CD14-positive monocyte (primary cell): ENCODE measurements at regions not wholly inside any gene's neighbourhood (a gene's known extent, or its start where the extent isn't known, plus 50 kb on each side); places are given as distances from the start of the nearest gene placed in this dataset.

ENCODE experiments used
- DNase-seq, 3 donors: peaks; one replicate each; pipeline ENCODE4 v3.0.0-alpha.2; 2011 to 2022
- H2AFZ ChIP-seq: 2 replicates; pipeline ENCODE4 v1.6.0; 2012; ENCODE audit warnings: mild to moderate bottlenecking, low read depth, low read length, inconsistent platforms; ENCODE audit not compliant: insufficient read depth, poor library complexity, severe bottlenecking
- H3K27ac ChIP-seq, 2 donors: 1 replicate in 1 of 2; 2 replicates in 1 of 2; pipeline ENCODE4 v1.5.1; 2012 to 2013; ENCODE audit warnings: low read length in 2 of 2, control low read depth in 1 of 2, inconsistent platforms in 1 of 2, low read depth in 1 of 2, mild to moderate bottlenecking in 1 of 2
- H3K27me3 ChIP-seq, 2 donors: one replicate each; pipeline versions ENCODE4 v1.6.0 to v1.6.1; 2011 to 2013; ENCODE audit warnings: low read length in 2 of 2; ENCODE audit not compliant: control insufficient read depth in 2 of 2, insufficient read depth in 2 of 2
- H3K36me3 ChIP-seq, 2 donors: replicated peaks in 1 of 2; 1 replicate in 1 of 2; 2 replicates in 1 of 2; pipeline versions ENCODE4 v1.5.1 to v1.6.1; 2012 to 2013; ENCODE audit warnings: low read length in 2 of 2, control low read depth in 1 of 2, inconsistent platforms in 1 of 2, mild to moderate bottlenecking in 1 of 2; ENCODE audit not compliant: insufficient read depth in 2 of 2, control insufficient read depth in 1 of 2
- H3K4me1 ChIP-seq, 2 donors: 1 replicate in 1 of 2; 2 replicates in 1 of 2; pipeline versions ENCODE4 v1.5.1 to v1.6.1; 2012 to 2013; ENCODE audit warnings: low read length in 2 of 2, control low read depth in 1 of 2, inconsistent platforms in 1 of 2, mild to moderate bottlenecking in 1 of 2, moderate library complexity in 1 of 2; ENCODE audit not compliant: insufficient read depth in 2 of 2, control insufficient read depth in 1 of 2
- H3K4me2 ChIP-seq: replicated peaks from 2 replicates; pipeline ENCODE3; 2012; ENCODE audit warnings: low read length, moderate library complexity, mild to moderate bottlenecking; ENCODE audit not compliant: poor library complexity, severe bottlenecking; ENCODE audit errors: extremely low read depth
- H3K4me3 ChIP-seq, 3 experiments: fragments of 200-600 bp in 1 of 3; sonication (generic) in 1 of 3; replicated peaks in 1 of 3; 1 replicate in 2 of 3; 2 replicates in 1 of 3; pipeline ENCODE4 v1.5.1; 2011 to 2013; ENCODE audit warnings: low read length in 3 of 3, mild to moderate bottlenecking in 3 of 3, control low read depth in 2 of 3, low read depth in 2 of 3, inconsistent platforms in 1 of 3, moderate library complexity in 1 of 3
- H3K79me2 ChIP-seq: 2 replicates; pipeline ENCODE4 v1.6.0; 2012; ENCODE audit warnings: mild to moderate bottlenecking, control low read depth, inconsistent platforms, low read length, moderate library complexity; ENCODE audit not compliant: insufficient read depth
- H3K9ac ChIP-seq: 2 replicates; pipeline ENCODE4 v1.6.0; 2017; ENCODE audit warnings: low read length, mild to moderate bottlenecking; ENCODE audit not compliant: insufficient read depth, poor library complexity, severe bottlenecking
- H3K9me3 ChIP-seq, 2 donors: replicated peaks in 1 of 2; 1 replicate in 1 of 2; 2 replicates in 1 of 2; pipeline versions ENCODE4 v1.5.1 to v1.6.1; 2012 to 2013; ENCODE audit warnings: low read length in 2 of 2, control low read depth in 1 of 2; ENCODE audit not compliant: control insufficient read depth in 1 of 2, insufficient read depth in 1 of 2
- H4K20me1 ChIP-seq: 2 replicates; pipeline ENCODE4 v1.6.0; 2012; ENCODE audit warnings: mild to moderate bottlenecking, low read length, control low read depth, moderate library complexity; ENCODE audit not compliant: insufficient read depth
- H3K27ac Mint-ChIP-seq, 7 donors: one replicate each; pipeline ENCODE4 v1.8.0; 2020; ENCODE audit warnings: mild to moderate bottlenecking in 7 of 7, mixed read lengths in 7 of 7, moderate library complexity in 6 of 7, inconsistent platforms in 2 of 7
- H3K27me3 Mint-ChIP-seq, 3 donors: one replicate each; pipeline ENCODE4 v1.8.0; 2021 to 2022; ENCODE audit warnings: low read depth in 3 of 3, mild to moderate bottlenecking in 3 of 3, mixed read lengths in 3 of 3, moderate library complexity in 3 of 3, inconsistent platforms in 1 of 3
- H3K36me3 Mint-ChIP-seq, 2 donors: one replicate each; pipeline ENCODE4 v1.8.0; 2020; ENCODE audit warnings: mixed read lengths in 2 of 2, inconsistent platforms in 1 of 2, mild to moderate bottlenecking in 1 of 2
- H3K4me1 Mint-ChIP-seq: one replicate; pipeline ENCODE4 v1.8.0; 2020; ENCODE audit warnings: mild to moderate bottlenecking, mixed read lengths
- H3K4me3 Mint-ChIP-seq, 2 donors: one replicate each; pipeline ENCODE4 v1.8.0; 2020; ENCODE audit warnings: mild to moderate bottlenecking in 2 of 2, mixed read lengths in 2 of 2, moderate library complexity in 1 of 2
- H3K9me3 Mint-ChIP-seq, 7 donors: one replicate each; pipeline ENCODE4 v1.8.0; 2020 to 2022; ENCODE audit warnings: mixed read lengths in 7 of 7, mild to moderate bottlenecking in 6 of 7, moderate library complexity in 6 of 7, inconsistent platforms in 2 of 7
- CTCF ChIP-seq: fragments of 200-600 bp; IDR thresholded peaks from one replicate; pipeline ENCODE4 v1.8.0; 2022; ENCODE audit warnings: antibody characterized with exemption, mild to moderate bottlenecking
- WGBS: methylation state at CpG from one replicate; pipeline ENCODE4 v1.1.5; 2013; ENCODE audit warnings: missing lambda C conversion rate; ENCODE audit not compliant: insufficient coverage; 5-methylcytosine and 5-hydroxymethylcytosine counted together
- intact Hi-C, 2 donors: fragments of 100-400 bp; cut with micrococcal nuclease; formaldehyde crosslinking; loops; one replicate each; pipeline versions ENCODE4 v1.15.0 to v1.15.1; 2023

GRCh38 chr12:131619106-131619642 is 91.7 kb upstream of the SFSWAP start:
- Histone ChIP-seq H3K9ac (no peak overlapping the region), H3K27me3 (peaks cover 0 to 30% of the 10 kb centered on the region in 2 donors), H3K9me3 (no peaks in the 10 kb centered on the region), H3K79me2 (no peaks in the 10 kb centered on the region), H3K4me2 (no peak overlapping the region), H3K4me1 (no peaks in the 10 kb centered on the region), H3K4me3 (no peak overlapping the region), H3K36me3 (no peaks in the 10 kb centered on the region), H2AFZ (no peak overlapping the region), H4K20me1 (no peaks in the 10 kb centered on the region), H3K27ac (no peak overlapping the region)
- Mint-ChIP-seq H3K36me3 (no peaks in the 10 kb centered on the region), H3K27me3 (peaks cover 13 to 47% (median 38%) of the 10 kb centered on the region in 3 donors), H3K4me1 (no peaks in the 10 kb centered on the region), H3K4me3 (no peak overlapping the region), H3K9me3 (peaks cover 0 to 3% (median 0%) of the 10 kb centered on the region in 7 donors), H3K27ac (no peak overlapping the region)
- no peak for DNase-seq
- intact Hi-C loops, result no loop called here
- TF ChIP-seq CTCF, result no peak
- 72% methylated on average over 8 of the region's 12 CpGs for WGBS

GRCh38 chr12:131619736-131620506 is 91.0 kb upstream of the SFSWAP start:
- WGBS, result 89% methylated on average over 9 of the region's 21 CpGs
- Histone ChIP-seq H3K27me3 (peaks cover 0 to 37% of the 10 kb centered on the region in 2 donors), H3K9me3 (no peaks in the 10 kb centered on the region), H3K36me3 (no peaks in the 10 kb centered on the region), H3K27ac (no peak overlapping the region), H3K4me2 (no peak overlapping the region), H3K4me3 (no peak overlapping the region), H2AFZ (no peak overlapping the region), H3K9ac (no peak overlapping the region), H3K79me2 (no peaks in the 10 kb centered on the region), H4K20me1 (no peaks in the 10 kb centered on the region), H3K4me1 (no peaks in the 10 kb centered on the region)
- no peak overlapping the region for H3K27ac Mint-ChIP-seq
- no peaks in the 10 kb centered on the region for H3K4me1 Mint-ChIP-seq
- no peak for DNase-seq
- peaks cover 0 to 2% (median 0%) of the 10 kb centered on the region in 7 donors for H3K9me3 Mint-ChIP-seq
- no peaks in the 10 kb centered on the region for H3K36me3 Mint-ChIP-seq
- H3K27me3 Mint-ChIP-seq, result peaks cover 16 to 53% (median 44%) of the 10 kb centered on the region in 3 donors
- intact Hi-C loops, result no loop called here
- no peak overlapping the region for H3K4me3 Mint-ChIP-seq
- TF ChIP-seq CTCF, result no peak
